HG03060 (cell line): ENCODE measurements at regions not wholly inside any gene's neighbourhood (a gene's known extent, or its start where the extent isn't known, plus 50 kb on each side); places are given as distances from the start of the nearest gene placed in this dataset.

Experiments
- ATAC-seq: cut with Tn5 transposase; IDR thresholded peaks from one replicate; pipeline ENCODE4 v1.9.1; 2021; ENCODE audit warnings: low read depth, moderate number of reproducible peaks; ENCODE audit not compliant: unreplicated experiment

DNA sequence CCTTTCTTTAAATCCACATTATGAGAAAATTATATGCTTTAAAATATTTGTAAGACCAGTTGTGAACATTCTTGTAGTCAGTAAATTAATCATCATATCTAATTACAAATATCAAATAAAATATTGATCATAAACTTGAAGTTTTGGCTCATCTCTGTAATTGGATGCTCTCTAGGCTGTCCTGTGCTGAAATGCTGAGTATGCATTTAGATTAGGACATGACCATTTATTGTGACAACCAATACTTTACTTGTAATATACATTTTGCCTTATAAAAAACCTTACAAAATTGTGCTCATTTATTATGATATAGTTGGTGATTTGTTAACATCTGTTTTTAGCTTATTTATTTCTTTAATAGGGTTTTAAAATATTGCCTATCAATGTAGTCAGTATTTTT is 116.1 kb upstream of the DOCK10 start:
- no peak for ATAC-seq

DNA sequence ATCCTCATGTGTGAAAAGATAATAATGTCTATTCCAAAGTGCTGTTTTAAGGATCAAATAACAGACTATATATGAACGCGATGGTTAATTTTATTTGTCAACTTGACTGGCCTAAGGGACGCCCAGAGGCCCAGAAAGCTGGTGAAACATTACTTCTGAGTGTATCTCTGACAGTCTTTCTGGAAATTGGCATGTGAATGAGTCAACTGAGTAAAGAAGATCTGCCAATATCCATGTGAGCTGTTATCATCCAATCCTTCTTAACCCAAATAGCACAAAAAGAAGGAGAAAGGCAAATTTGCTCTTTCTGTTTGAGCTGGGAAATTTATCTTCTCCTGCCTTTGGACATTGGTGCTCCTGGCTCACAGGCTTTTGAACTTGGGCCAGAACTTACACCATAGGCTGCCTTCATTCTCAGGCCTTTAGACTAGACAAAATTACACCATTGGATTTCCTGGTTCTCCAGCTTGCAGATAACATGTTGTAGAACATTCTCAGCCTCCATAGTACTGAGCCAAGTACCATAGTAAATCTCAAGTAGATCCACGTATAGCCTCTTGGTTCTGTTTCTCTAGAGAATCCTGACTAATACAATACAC is 114.7 kb upstream of the DOCK10 start:
- ATAC-seq, result no peak

DNA sequence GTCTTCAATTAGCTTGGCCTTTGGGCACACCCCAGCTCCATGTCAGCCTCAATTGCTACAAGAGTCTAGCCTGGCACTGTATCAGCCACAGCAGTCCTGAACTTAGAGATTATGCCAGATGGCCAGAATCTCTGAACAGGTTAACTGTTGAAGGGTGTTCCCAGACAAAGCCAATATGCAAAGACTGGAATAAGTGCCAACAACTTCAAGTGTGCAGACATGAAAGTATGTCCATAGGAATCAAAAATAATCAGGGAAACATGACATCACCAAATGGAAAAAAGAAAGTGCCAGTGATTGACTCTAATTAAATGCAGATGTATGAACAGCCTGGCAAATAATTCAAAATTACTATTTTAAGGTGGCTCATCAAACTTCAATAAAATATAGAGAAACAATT is 98.5 kb upstream of the DOCK10 start:
- ATAC-seq, result no peak

DNA sequence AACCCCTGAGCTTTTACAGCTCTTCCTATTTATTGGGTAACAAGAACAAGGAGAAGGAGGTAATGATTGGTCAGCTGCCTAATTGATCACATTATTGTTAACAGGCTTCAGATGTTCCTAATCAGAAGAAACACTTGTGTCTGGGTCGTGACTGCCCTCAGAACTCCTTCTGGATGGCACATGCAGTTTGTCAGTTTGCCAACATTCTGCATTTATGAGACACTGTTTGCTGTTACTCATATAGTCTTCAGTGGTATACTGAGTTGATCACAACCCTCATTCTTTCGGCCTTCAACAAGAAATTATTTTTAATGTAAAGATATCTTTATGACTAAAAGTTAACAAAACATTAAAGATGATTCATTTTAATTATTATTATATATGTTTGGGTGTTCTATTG is 95.7 kb upstream of the DOCK10 start:
- no peak for ATAC-seq

DNA sequence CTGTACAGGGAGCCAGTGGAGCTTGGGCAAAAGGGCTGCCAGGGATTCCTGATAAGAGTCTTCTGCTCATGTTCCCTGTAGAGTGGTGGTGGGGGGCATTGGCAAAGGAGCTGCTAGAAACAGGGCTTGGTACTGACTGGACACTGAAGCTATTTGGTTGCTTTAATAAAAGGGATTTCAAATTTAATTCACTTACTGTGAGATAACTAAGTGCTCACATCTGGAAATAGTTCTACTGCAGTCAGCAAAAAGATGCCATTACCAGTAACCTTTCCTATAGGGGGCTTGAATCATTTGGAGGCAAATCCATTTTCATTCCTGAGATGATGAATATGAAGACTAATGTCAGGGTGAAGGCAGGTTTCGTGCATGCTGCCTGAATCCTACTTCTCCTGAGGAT is 94.3 kb upstream of the DOCK10 start:
- ATAC-seq, result no peak

DNA sequence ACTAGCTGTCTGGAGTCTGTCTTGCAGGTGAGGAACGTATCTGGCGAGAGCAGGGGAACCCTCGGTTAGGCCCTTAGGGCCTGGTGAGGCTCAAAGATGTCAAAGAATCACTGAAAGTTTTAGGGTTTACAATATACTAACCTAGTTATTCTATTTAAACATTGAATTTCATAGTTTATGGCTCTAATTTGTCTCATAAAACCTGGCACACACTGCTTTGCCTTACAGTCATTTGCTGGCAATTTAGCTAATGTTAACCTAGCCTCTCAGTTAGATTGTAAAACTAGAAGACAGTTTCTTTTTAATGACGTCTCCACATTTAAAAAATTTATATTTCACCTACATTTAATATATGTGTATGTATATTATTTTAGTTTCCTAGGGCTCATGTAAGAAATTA is 89.6 kb upstream of the DOCK10 start:
- no peak for ATAC-seq

DNA sequence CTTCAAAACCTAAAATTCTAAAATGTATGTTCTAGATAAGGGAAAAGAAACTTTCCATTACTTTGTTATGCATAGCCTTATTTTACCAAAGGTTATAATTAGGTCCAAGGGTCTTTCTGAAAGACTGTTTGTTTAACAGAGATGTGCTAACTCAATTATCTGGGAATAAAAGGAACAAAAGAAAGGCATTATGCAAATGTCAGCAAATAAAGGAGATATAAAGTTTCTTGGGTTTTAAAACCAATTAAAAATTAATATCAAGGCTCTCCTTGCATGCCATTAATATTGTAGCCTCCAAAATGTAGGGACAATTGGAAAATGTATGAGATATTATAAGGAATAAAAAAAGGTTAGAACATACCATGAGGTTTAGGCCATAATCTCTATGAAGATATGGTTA is 87.8 kb upstream of the DOCK10 start:
- no peak for ATAC-seq

DNA sequence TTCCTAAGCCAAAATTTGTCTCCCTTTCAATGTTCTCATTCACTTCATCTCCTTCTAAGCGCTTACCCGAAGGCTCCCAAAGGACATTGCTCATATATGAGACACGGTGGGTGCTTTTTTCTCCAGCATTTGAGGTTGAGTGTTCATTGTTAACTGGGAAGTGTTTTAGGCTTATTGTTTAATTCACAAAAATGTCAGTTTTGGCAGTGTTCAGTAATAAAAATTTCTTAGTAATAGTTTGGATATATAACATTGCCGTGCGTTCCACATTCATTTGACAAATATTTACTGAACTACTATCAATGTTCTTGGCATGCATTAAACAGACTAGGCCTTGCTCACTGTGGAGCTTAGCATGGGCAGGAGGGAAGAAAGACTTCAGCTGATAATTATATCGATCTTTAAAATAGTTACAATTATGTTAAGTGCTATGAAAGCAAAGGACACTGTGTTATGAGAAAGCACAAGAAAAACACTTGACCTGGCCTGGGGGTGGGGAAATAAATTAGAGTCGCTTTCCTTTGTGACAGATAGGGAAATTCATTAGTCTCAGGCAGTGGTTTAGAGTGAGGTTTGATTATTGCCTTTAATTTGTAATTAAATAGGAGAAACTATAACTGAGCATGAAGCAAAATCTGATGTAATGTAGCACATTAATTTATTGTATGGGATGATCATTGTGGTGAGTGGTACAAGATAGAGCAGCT is 82.2 kb upstream of the DOCK10 start:
- no peak for ATAC-seq

DNA sequence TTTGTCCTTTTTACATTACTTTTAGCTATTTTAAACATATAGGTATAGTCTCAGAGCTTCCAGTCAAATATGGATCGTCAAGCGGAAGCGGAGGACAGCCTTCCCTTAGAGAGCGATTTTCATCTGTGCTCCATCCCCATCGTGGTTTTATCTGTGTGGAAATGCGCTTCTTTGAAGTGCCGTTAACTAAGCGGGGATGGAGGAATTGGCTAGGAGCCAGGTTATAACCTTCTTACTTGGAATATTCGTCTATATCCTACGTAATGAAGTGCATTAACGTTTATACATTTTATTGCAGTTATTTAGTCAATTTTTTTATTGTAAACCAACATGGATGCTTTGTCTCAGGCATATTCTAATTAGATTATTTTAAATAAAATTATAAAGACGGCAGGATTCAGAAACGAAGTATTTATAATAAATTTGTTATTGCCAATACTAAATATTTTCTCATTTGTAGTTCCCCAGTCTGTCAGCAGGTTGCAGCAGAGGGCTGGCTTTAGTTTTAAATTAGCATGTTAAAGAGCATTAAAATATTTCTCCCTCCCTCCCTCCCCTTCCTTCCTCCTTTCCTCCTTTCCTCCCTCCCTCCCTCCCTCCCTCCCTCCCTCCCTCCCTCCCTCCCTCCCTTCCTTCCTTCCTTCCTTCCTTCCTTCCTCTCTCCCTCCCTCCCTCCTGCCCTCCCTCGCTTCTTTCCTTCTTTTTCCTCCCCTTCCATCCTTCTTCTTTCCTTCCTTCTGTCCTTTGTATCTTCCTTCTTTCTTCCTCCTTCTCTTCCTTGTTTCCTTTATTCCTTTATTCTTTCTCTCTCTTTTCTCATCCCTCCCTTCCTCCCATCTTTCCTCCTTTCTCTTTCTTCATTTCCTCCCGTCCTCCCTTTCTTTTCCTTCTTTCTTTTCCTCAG is 80.6 kb upstream of the DOCK10 start:
- no peak for ATAC-seq

DNA sequence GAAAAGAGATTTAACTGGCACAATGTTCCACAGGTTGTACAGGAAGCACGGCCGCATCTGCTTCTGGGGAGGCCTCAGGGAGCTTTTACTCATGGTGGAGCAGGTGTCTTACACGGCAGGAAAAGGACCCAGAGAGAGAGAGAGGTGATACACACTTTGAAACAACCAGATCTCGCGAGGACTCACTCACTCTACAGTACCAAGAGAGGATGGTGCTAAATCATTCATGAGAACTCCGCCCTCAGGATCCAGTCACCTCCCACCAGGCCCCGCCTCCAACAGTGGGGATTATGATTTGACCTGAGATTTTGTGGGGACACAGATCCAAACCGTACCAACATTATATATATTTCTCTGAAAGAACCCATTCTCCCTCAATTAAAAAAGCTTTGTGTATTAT is 79.7 kb upstream of the DOCK10 start:
- no peak for ATAC-seq

DNA sequence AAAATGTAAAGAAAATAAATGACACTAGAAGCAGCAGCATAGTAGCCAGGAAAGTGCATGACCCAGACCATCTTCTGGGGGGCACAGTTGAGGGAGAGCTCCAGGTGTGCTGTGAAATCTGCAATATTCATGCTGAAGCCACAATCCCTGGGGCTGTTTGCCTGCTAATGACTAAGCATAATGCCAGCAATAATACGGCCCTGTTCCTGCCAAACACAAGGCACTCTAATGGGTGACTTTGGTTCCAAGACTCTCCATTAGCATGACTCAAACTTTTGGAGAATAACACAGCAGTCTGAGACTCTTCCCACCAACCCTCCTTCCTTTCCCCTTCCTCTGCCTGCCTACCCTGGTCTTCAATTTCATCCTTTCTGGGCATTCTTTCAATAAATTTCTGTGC is 77.9 kb upstream of the DOCK10 start:
- no peak for ATAC-seq

DNA sequence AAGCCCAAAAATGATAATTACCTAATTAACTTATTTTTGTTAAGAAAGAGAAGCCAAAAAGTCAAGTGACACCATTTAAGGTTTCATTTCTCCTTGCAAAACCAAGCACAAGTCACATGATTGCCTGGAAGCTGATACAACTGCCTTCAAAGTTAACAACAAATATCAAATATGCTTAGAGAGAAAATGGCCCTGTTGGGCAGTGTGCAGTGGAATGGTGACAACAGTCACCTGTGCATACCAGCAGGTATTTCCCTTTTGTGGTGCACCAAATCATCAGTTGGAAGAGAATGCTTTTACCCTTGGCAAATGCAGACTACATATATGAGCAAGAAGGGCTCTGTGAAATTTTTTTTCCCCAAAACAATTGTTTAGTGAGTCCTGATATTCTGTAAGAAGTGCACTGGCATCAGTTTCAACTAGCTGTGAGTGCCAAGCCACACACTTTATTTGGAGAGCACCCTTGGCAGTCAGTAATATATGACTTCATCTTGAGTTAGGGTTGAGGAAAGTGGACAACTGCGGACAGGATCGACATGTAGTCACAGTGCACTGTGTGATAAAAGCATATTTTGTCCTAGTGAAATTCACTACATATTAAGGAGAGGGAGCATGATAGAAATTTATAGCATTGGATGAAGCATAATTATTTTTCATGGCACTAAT is 74.9 kb upstream of the DOCK10 start:
- ATAC-seq, result no peak

DNA sequence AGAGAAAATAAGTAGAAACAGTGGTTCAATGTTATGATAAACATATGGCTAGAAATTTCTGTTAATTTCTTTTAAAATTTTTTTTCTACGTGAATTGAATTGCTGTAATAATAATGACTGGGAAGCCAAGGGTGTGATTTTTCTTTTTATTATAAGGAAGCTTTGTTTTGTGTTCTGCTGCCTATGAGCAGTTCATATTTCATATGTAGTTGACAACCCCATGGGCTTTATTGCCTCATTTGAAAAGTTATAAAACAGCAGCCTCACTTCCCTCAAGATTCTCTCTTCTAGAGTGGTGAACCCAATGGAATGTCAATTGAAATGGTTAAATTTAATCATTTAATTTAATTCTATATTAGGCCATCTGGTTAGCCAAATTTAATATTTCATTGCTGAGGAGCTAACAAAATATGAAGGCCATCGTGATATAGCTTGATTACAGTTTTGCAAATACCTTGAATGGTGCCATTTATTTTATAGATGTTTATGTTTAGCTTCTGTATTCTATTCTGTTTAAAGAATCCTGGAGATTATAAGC is 72.6 kb upstream of the DOCK10 start:
- no peak for ATAC-seq

DNA sequence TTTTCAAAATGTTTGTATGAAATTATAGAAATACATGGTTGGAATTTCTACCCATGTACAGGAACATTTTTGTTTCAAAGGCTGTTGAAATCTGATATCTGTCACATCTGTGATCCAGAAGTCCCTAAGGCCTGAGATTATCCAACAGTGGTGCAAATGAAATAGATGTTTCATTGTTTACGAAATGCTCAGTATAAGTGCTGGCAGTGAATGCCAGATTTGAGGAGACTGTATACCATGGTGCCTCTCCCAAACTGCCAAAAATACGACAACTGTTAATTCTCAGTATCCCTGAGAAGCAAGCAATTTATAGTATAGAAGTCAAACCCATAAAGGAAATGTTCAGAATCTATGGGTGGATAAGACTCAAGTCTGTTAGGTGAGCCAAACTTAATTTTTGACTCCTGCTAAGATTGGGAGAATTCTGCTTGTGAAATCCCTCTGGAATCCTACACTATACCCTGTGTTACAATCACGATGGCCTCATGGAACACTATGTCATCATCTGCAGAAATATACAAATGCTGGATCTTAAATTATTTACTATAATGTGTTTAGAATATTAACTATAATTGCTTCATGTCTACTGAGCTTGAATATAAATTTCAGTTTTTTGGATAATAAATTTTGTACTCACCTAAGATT is 71.2 kb upstream of the DOCK10 start:
- ATAC-seq, result no peak

DNA sequence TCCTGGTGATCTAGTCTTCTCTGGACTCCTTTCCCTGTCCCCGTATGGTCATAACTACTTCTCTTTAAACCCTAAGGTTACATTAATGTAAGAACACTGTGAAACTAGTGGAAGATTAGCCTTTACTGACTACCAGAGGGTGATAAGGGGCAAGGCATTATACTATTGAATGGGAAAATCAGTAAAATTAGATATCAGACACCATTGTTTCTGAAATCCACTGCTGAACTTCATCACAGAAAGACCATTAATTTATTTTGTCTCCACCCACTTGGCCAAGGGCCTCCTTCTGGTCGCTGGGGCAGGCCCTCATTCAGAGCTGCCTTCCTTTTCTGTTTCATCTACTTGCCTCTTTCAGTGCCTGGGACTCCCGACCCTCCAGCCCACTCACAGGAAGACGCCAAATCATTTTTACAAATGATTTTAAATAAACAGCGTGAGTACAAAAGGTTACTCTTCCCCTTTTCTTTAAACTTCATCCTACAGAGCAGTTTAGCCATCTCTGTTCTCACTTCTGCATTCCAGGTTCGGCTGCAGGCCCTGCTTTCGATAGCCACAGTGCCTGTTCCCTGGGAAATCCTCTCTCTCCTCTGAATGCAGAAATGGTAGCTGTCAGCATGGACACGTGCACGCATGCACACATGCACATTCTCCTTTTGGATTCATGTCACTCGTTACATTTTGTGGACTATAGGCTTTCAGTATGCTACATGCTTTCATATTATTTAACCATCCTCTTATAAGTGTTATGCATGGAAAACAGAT is 70.3 kb upstream of the DOCK10 start:
- peak; percentile 40 for ATAC-seq

DNA sequence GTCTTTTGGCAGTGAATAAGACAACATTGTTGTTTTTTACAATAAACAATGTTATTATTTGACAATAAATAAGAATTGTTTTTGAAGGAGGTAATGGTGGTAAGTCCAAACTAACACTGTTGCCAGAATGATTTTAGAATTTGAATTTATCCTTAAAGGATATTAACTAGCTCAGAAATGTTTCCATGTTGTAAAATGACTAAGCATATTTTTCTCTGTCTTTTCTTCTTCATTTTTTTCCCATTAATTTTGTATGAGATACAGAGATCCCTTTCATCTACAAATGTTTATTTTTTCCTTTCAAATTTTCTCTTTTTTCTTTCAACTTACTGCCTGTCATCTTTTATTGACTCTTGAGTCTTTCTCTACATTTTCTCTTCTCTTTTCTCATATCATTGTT is 66.5 kb upstream of the DOCK10 start:
- no peak for ATAC-seq

DNA sequence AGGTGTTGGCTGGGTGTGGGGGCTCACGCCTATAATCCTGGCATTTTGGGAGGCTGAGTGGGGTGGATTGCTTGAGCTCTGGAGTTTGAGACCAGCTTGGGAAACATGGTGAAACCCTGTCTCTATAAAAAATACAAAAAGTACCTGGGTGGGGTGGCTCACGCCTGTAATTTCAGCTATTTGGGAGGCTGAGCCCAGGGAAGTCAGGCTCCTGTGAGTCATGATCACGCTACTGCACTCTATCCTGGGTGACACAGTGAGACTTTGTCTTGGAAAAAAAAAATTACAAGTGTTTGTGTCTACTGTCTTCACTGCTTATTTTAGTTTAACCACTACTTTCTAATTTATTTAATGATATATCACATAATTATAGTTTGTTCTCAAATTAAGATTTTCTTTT is 62.7 kb upstream of the DOCK10 start:
- ATAC-seq, result no peak

DNA sequence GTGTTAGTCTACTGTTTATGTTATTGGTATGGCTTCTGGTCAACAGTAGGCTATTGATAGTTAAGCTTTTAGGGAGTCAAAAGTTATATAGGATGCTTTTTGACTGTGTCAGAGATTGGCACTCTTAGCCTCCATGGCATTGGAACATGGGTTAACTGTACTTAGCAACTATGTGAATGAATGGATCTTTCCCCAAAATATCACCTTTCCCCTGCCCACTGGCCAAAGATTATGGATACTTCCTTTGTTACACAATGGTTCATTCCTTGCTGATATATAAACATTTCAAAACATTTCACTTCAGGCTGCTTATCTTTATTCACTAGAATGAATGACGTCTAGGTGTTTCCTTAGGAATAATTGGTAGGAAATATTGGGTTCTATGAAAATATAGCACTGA is 62.1 kb upstream of the DOCK10 start:
- ATAC-seq, result no peak

DNA sequence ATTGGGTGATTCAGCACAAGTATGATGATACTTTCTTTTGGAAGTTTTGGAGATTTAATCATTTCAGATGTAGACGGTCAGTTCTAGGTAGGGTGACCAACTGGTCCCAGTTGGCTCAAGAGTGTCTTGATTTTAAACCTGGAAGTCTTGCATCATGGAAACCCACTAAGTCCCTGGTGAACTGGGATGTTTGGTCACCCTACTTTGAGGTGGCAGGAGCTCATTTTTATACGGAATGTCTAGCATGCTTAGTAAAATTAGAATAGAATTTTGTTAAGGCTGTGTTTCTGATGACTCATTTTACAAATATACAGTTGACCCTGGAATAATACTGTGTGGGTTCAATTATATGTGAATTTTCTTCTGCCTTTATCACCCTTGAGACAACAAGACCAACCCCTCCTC is 61.5 kb upstream of the DOCK10 start:
- no peak for ATAC-seq

DNA sequence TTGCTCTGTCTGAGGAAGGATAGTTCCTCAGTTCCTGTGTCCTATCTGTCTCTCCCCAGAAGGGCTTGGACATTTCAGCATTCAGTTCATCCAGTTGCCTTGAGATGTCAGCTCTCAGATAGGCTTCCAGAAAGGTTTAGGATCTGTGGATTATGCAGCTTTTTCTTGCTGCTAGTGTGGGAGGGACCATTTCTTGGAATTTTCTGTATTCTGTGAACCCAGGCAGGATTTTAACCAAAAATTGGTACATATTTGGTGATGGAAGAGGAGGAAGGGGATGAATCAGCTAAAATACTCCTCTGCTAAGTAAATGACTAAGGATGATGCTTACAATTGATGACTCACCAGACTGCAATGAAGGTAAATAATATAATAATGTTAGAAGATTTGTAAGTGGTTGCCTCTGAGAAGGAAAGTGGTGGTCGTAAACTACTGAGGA is 58.6 kb upstream of the DOCK10 start:
- ATAC-seq, result no peak
